ENCODE measurements at regions not wholly inside any gene's neighbourhood (a gene's known extent, or its start where the extent isn't known, plus 50 kb on each side); places are given as distances from the start of the nearest gene placed in this dataset.

DNA sequence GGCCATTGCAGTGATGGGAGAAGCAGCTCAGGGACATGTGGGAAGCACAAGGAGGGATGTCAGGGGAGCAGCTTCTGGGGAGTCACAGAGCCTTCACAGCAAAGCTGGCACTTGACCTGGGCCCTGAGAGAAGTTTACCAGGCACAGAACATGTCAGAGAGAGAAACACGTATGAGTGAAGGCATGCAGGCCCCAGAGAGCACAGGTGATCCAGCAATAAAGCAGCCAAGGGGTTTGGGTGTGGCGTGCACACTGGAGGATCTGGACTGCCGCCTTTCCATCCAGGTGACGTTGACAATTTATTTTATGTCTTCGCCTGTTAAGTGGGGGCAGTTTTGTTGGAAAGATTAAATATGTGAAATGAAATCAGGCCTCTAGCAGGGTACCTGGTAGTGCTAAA lies 252.6 kb upstream of the COBL start:
- TF ChIP-seq TEAD4 (IDR thresholded peaks at IDR 0.05), result no peak
- TF ChIP-seq, protein P1, sequence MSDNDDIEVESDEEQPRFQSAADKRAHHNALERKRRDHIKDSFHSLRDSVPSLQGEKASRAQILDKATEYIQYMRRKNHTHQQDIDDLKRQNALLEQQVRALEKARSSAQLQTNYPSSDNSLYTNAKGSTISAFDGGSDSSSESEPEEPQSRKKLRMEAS (IDR thresholded peaks at IDR 0.05), result no peak
- no peak for TF ChIP-seq FOXM1 (IDR thresholded peaks at IDR 0.05; ENCODE audit: borderline replicate concordance, low read depth)
- TF ChIP-seq EP300 (IDR thresholded peaks at IDR 0.05; ENCODE audit: borderline replicate concordance), result no peak
- TF ChIP-seq CREB1 (IDR thresholded peaks at IDR 0.05; ENCODE audit: low read depth), result no peak
- TF ChIP-seq, protein P2, sequence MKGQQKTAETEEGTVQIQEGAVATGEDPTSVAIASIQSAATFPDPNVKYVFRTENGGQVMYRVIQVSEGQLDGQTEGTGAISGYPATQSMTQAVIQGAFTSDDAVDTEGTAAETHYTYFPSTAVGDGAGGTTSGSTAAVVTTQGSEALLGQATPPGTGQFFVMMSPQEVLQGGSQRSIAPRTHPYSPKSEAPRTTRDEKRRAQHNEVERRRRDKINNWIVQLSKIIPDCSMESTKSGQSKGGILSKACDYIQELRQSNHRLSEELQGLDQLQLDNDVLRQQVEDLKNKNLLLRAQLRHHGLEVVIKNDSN (IDR thresholded peaks at IDR 0.05), result no peak
- no peak for TF ChIP-seq TCF12 (IDR thresholded peaks at IDR 0.05; ENCODE audit: low read depth)
- no peak for TF ChIP-seq ZBTB7A (IDR thresholded peaks at IDR 0.05; ENCODE audit: low read depth)
- TF ChIP-seq EGR1 (IDR thresholded peaks at IDR 0.05), result no peak
- no peak for TF ChIP-seq RAD21 (IDR thresholded peaks at IDR 0.05; ENCODE audit: low read depth)
- no peak for TF ChIP-seq NFIC (IDR thresholded peaks at IDR 0.05)

DNA sequence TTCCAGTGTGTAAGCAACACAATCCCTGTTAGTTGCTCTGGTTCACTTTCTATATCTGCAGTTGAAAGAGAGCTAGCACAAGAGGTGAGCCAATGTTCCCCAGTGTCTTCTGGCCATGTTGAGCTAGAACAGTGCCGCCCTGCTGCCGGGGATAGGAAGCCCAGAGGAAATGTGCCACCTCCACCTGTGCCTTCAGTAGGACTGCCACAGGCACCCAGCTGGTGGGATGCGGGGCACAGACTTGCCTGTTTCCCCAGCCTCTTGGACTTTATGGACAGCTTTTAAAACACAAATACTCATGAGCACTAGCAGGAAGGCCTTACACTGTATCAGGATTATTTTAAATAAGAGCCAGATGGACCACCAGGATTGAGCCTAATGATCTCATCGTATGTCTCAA lies 234.5 kb upstream of the COBL start:
- TF ChIP-seq ZBTB7A (IDR thresholded peaks at IDR 0.05; ENCODE audit: low read depth) (no peak), EGR1 (IDR thresholded peaks at IDR 0.05) (no peak), YY1 (IDR thresholded peaks at IDR 0.05; ENCODE audit: low read depth) (no peak), NFIC (IDR thresholded peaks at IDR 0.05) (no peak)
- TF ChIP-seq, protein P3, sequence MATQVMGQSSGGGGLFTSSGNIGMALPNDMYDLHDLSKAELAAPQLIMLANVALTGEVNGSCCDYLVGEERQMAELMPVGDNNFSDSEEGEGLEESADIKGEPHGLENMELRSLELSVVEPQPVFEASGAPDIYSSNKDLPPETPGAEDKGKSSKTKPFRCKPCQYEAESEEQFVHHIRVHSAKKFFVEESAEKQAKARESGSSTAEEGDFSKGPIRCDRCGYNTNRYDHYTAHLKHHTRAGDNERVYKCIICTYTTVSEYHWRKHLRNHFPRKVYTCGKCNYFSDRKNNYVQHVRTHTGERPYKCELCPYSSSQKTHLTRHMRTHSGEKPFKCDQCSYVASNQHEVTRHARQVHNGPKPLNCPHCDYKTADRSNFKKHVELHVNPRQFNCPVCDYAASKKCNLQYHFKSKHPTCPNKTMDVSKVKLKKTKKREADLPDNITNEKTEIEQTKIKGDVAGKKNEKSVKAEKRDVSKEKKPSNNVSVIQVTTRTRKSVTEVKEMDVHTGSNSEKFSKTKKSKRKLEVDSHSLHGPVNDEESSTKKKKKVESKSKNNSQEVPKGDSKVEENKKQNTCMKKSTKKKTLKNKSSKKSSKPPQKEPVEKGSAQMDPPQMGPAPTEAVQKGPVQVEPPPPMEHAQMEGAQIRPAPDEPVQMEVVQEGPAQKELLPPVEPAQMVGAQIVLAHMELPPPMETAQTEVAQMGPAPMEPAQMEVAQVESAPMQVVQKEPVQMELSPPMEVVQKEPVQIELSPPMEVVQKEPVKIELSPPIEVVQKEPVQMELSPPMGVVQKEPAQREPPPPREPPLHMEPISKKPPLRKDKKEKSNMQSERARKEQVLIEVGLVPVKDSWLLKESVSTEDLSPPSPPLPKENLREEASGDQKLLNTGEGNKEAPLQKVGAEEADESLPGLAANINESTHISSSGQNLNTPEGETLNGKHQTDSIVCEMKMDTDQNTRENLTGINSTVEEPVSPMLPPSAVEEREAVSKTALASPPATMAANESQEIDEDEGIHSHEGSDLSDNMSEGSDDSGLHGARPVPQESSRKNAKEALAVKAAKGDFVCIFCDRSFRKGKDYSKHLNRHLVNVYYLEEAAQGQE (IDR thresholded peaks at IDR 0.05; ENCODE audit: low read depth), result no peak
- TF ChIP-seq, protein P1 (IDR thresholded peaks at IDR 0.05), result no peak
- TF ChIP-seq, protein P2 (IDR thresholded peaks at IDR 0.05), result no peak

DNA sequence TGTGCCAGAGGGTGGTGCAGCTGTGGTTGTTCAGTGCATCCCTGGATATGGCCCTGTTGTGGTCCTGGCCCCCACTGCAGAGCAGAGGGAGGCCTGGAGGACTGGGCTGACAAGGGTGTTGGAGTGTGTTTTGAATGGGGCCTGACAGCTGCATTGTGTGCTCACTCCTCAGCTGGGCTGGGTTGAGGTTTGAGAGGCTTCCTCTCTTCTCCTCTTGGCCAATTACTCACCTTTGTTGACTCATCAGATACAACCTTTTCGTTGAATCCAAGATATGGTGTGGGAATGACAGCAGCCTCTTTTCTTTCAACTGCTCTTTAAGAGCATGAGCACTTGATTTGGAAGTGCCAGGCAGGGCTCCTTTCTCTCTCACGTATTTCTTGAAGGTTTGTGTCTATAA lies 228.5 kb upstream of the COBL start:
- TF ChIP-seq TCF12 (IDR thresholded peaks at IDR 0.05; ENCODE audit: low read depth) (no peak), NFIC (IDR thresholded peaks at IDR 0.05) (no peak), EGR1 (IDR thresholded peaks at IDR 0.05) (no peak), YY1 (IDR thresholded peaks at IDR 0.05; ENCODE audit: low read depth) (no peak), CREB1 (IDR thresholded peaks at IDR 0.05; ENCODE audit: low read depth) (no peak), TAF1 (IDR thresholded peaks at IDR 0.05; ENCODE audit: low read depth) (no peak), RAD21 (IDR thresholded peaks at IDR 0.05; ENCODE audit: low read depth) (no peak), TEAD4 (IDR thresholded peaks at IDR 0.05) (no peak), CEBPB (IDR thresholded peaks at IDR 0.05) (no peak), FOXM1 (IDR thresholded peaks at IDR 0.05; ENCODE audit: borderline replicate concordance, low read depth) (no peak), EP300 (IDR thresholded peaks at IDR 0.05; ENCODE audit: borderline replicate concordance) (no peak), ZBTB7A (IDR thresholded peaks at IDR 0.05; ENCODE audit: low read depth) (no peak)
- TF ChIP-seq, protein P2 (IDR thresholded peaks at IDR 0.05), result no peak
- TF ChIP-seq, protein P3 (IDR thresholded peaks at IDR 0.05; ENCODE audit: low read depth), result no peak
- TF ChIP-seq, protein P1 (IDR thresholded peaks at IDR 0.05), result no peak

DNA sequence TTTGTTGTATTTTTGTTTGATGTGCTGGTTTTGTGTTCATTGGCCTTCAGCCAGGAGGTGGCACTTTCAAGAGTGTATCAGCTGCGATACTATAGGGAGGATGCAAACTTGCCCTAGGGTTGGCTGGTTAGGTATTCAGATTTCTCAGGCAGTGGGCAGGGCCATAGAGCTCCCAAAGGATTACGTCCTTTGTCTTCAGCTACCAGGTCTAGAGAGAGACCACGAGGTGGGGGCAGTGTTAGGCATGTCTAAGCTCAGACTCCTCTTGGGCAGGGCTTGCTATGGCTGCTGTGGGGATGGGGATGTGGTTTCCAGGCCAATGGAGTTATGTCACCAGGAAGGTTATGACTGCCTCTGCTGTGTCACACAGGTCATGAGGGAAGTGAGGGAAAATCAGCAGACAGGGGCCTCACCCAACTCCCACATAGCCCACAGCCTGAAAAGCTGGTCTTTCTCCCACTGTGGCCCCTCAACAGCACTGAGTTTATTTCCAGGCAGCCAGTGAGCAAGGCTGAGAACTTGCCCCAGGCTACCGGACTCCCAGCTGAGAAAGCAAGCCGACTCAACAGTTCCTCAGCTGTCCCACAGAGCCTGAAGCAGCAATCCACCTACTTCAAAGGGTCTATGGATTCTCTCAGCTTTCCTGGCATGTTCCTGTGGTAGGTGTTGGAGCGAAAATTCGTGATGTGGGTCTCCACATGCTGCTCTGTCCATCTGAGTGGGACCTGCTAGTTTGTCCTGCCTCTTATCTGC lies 227.4 kb upstream of the COBL start:
- no peak for TF ChIP-seq EGR1 (IDR thresholded peaks at IDR 0.05)
- no peak for TF ChIP-seq TCF12 (IDR thresholded peaks at IDR 0.05; ENCODE audit: low read depth)
- TF ChIP-seq, protein P1 (IDR thresholded peaks at IDR 0.05), result no peak
- no peak for TF ChIP-seq RAD21 (IDR thresholded peaks at IDR 0.05; ENCODE audit: low read depth)
- TF ChIP-seq FOXM1 (IDR thresholded peaks at IDR 0.05; ENCODE audit: borderline replicate concordance, low read depth), result no peak
- TF ChIP-seq TAF1 (IDR thresholded peaks at IDR 0.05; ENCODE audit: low read depth), result no peak
- TF ChIP-seq, protein P2 (IDR thresholded peaks at IDR 0.05), result no peak
- no peak for TF ChIP-seq CREB1 (IDR thresholded peaks at IDR 0.05; ENCODE audit: low read depth)
- TF ChIP-seq YY1 (IDR thresholded peaks at IDR 0.05; ENCODE audit: low read depth), result no peak
- TF ChIP-seq NFIC (IDR thresholded peaks at IDR 0.05), result no peak
- no peak for TF ChIP-seq TEAD4 (IDR thresholded peaks at IDR 0.05)
- no peak for TF ChIP-seq ZBTB7A (IDR thresholded peaks at IDR 0.05; ENCODE audit: low read depth)
- TF ChIP-seq, protein P3 (IDR thresholded peaks at IDR 0.05; ENCODE audit: low read depth), result no peak
- TF ChIP-seq EP300 (IDR thresholded peaks at IDR 0.05; ENCODE audit: borderline replicate concordance), result no peak
- no peak for TF ChIP-seq CEBPB (IDR thresholded peaks at IDR 0.05)

All from Ishikawa (cell line).